Midbrain (tissue), 1 donor: ENCODE measurements at regions not wholly inside any gene's neighbourhood (a gene's known extent, or its start where the extent isn't known, plus 50 kb on each side); places are given as distances from the start of the nearest gene placed in this dataset.
"Not testable (repeated sequence)": the region's sequence is repeated elsewhere in the genome, so short reads cannot be mapped to it uniquely, and the experiment has no call there.

Experiments used
- DNase-seq: peaks from one replicate; lab custom pipeline; 2025; lab: John Stamatoyannopoulos, UW

- no peak for DNase-seq
Measured at GRCh38 chr3:170705131-170705530, 119.3 kb upstream of the SLC7A14 start.

GRCh38 chr3:170703121-170703588, 117.3 kb upstream of the SLC7A14 start:
- no peak for DNase-seq

GRCh38 chr3:170701696-170702678, 116.1 kb upstream of the SLC7A14 start:
- DNase-seq, result no peak

GRCh38 chr3:170700054-170700404, 114.2 kb upstream of the SLC7A14 start:
- no peak for DNase-seq

- DNase-seq, result no peak
Measured at GRCh38 chr3:170699158-170700053, 113.5 kb upstream of the SLC7A14 start.

GRCh38 chr3:170697908-170698307, 112.0 kb upstream of the SLC7A14 start:
- no peak for DNase-seq

GRCh38 chr3:170697131-170697530, 111.3 kb upstream of the SLC7A14 start:
- no peak for DNase-seq

- DNase-seq, result no peak
Measured at GRCh38 chr3:170695486-170696064, 109.7 kb upstream of the SLC7A14 start.

- DNase-seq, result no peak
Measured at GRCh38 chr3:170692720-170693119, 106.8 kb upstream of the SLC7A14 start.

GRCh38 chr3:170690661-170690981, 104.7 kb upstream of the SLC7A14 start:
- no peak for DNase-seq

- peak; percentile 66 for DNase-seq
Measured at GRCh38 chr3:170689893-170690660, 104.2 kb upstream of the SLC7A14 start.

- no peak for DNase-seq
Measured at GRCh38 chr3:170689296-170689829, 103.5 kb upstream of the SLC7A14 start.

GRCh38 chr3:170688222-170688621, 102.3 kb upstream of the SLC7A14 start:
- not testable (repeated sequence) for DNase-seq

GRCh38 chr3:170680593-170680992, 94.7 kb upstream of the SLC7A14 start:
- no peak for DNase-seq

GRCh38 chr3:170679190-170679589, 93.3 kb upstream of the SLC7A14 start:
- no peak for DNase-seq

- no peak for DNase-seq
Measured at GRCh38 chr3:170670504-170670903, 84.6 kb upstream of the SLC7A14 start.

GRCh38 chr3:170662986-170663385, 77.1 kb upstream of the SLC7A14 start:
- DNase-seq, result not testable (repeated sequence)

- no peak for DNase-seq
Measured at GRCh38 chr3:170660139-170660538, 74.3 kb upstream of the SLC7A14 start.

- DNase-seq, result no peak
Measured at GRCh38 chr3:170657312-170657711, 71.4 kb upstream of the SLC7A14 start.

GRCh38 chr3:170656284-170656683, 70.4 kb upstream of the SLC7A14 start:
- no peak for DNase-seq

GRCh38 chr3:170653801-170654200, 67.9 kb upstream of the SLC7A14 start:
- no peak for DNase-seq
